ENCODE measurements at regions not wholly inside any gene's neighbourhood (a gene's known extent, or its start where the extent isn't known, plus 50 kb on each side); places are given as distances from the start of the nearest gene placed in this dataset.

DNA sequence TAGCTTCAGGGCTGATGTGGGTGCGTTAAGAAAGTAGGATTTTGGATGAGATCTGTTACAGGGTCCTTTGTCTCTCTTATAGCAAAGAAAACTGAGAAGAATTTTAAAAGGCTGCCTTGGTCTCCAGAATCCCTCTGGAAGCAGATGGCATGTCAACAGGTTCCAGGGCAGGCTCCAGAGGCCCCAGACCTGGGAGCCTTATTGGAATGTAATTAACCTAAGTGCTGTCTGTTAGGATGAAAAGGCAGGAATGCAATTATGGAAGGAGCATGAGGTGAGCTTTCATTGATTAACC, 97.2 kb upstream of the PKDCC start:
- intact Hi-C loops (cut with DNase I): no loop called here
- DNase-seq (ENCODE audit: low spot score in 2 of 2): no peak
- no peaks in the 10 kb centered on the region for H3K36me3 ChIP-seq
- H3K4me1 ChIP-seq: peaks cover 0 to 2% of the 10 kb centered on the region in 2 donors
- H3K4me3 ChIP-seq: no peak overlapping the region
- no peak for TF ChIP-seq CTCF (IDR thresholded peaks at IDR 0.05)
- no peak overlapping the region for H3K27ac ChIP-seq
- no peaks in the 10 kb centered on the region for H3K27me3 ChIP-seq
- no peaks in the 10 kb centered on the region for H3K9me3 ChIP-seq

DNA sequence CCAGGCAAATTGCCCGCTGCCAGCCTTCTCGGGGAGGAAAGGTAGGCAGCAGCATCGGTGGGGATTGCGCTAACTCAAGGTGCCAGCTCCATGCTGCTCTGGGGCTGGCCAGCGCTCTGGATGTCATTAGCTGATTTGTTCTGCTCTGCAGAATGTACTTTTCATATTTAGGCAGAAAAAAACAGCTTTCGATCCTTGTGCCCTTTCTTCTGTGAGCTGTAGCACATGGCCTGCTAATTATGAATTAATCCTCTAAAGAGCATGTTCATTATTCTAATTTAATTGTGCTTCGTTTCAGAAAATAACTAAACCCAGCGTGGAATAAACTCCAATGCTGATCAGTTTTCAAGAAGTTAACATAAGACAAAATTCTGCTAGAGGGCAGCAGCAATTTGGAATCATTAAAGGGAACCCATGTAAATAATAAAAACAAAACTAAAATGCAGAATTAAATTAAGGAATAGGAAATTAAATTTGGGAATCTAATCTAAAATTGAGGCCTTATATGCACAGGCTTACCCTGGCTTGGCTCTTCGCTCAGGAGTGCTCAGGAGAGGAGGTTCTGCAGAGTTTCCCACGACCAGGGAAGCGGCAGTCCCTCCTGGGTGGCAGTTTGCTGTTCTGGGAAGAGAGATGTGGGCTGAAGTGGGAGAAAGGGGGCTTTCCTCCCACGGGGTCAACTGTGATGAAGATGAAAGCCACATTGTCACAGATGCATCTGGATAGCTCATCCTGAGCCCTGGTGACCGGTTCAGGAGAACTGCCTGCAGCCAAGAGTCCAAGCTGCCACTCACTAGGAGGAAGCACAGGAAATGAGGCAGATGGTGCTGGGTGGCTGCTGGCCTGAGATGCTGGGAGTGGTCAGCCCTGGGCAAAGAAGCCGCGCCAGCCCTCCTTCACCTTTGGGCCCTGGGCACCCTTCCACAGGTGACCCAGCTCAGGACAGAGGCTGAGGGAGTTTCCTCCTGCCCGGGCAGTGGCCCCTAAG, 93.2 kb upstream of the PKDCC start:
- TF ChIP-seq CTCF (IDR thresholded peaks at IDR 0.05): no peak
- no peak overlapping the region for H3K27ac ChIP-seq
- no peak for DNase-seq (ENCODE audit: low spot score in 2 of 2)
- no peak overlapping the region for H3K4me3 ChIP-seq
- no peaks in the 10 kb centered on the region for H3K27me3 ChIP-seq
- no peaks in the 10 kb centered on the region for H3K9me3 ChIP-seq
- H3K4me1 ChIP-seq: peaks cover 3% of the 10 kb centered on the region in 2 donors
- intact Hi-C loops (cut with DNase I): no loop called here
- H3K36me3 ChIP-seq: no peaks in the 10 kb centered on the region

DNA sequence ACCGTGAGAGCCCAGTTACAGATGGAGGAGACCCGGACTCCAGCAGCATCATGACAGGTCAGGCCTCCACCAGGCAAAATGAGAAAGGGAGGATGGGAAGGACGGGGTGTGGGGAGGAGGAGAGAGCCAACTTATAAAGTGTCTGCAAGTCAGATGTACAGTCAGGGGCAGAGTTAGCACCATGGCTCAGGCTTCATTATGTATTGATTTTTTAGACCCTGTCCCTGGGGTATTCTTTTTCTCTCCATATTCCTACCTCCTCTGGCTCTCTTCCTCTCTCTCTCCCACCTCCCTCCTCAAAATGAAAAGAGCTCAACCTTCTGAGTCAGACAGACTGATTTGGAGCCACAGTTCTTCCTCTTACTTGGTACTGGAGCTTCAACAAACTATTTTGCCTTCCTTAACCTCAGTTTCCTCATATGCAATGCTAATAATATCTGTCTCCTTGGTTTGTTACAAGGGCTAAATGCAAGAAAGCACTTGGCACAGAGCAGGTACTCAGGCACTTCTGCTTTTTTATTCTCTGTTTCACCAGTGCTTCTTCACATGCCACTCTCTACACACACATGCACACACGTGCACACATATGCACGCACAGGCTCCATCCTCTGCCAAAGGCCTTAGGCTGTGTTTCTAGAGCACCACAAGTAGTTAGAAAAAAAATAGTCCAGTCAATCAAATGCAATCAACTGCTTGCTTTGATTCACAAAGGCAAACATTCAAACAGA, 92.3 kb upstream of the PKDCC start:
- H3K27me3 ChIP-seq: no peaks in the 10 kb centered on the region
- peaks cover 3% of the 10 kb centered on the region in 2 donors for H3K4me1 ChIP-seq
- H3K9me3 ChIP-seq: no peaks in the 10 kb centered on the region
- DNase-seq (ENCODE audit: low spot score in 2 of 2): no peak
- intact Hi-C loops (cut with DNase I): no loop called here
- H3K4me3 ChIP-seq: no peak overlapping the region
- no peak for TF ChIP-seq CTCF (IDR thresholded peaks at IDR 0.05)
- no peaks in the 10 kb centered on the region for H3K36me3 ChIP-seq
- no peak overlapping the region for H3K27ac ChIP-seq

- H3K27me3 ChIP-seq: no peaks in the 10 kb centered on the region
- no peak overlapping the region for H3K27ac ChIP-seq
- DNase-seq (ENCODE audit: low spot score in 2 of 2): no peak
- intact Hi-C loops (cut with DNase I): no loop called here
- no peak overlapping the region for H3K4me3 ChIP-seq
- TF ChIP-seq CTCF (IDR thresholded peaks at IDR 0.05): no peak
- H3K4me1 ChIP-seq: peaks cover 3% of the 10 kb centered on the region in 2 donors
- H3K9me3 ChIP-seq: no peaks in the 10 kb centered on the region
- H3K36me3 ChIP-seq: no peaks in the 10 kb centered on the region
Observed at GRCh38 chr2:41957431-41957830, 90.4 kb upstream of the PKDCC start.

GRCh38 chr2:41958251-41958650, 89.6 kb upstream of the PKDCC start:
- peaks cover 3 to 7% of the 10 kb centered on the region in 2 donors for H3K4me1 ChIP-seq
- H3K4me3 ChIP-seq: no peak overlapping the region
- H3K27me3 ChIP-seq: no peaks in the 10 kb centered on the region
- TF ChIP-seq CTCF (IDR thresholded peaks at IDR 0.05): no peak
- no peak for DNase-seq (ENCODE audit: low spot score in 2 of 2)
- intact Hi-C loops (cut with DNase I): no loop called here
- no peaks in the 10 kb centered on the region for H3K36me3 ChIP-seq
- no peak overlapping the region for H3K27ac ChIP-seq
- H3K9me3 ChIP-seq: no peaks in the 10 kb centered on the region

Data from ascending aorta (tissue), 2 donors.